ENCODE measurements at regions not wholly inside any gene's neighbourhood (a gene's known extent, or its start where the extent isn't known, plus 50 kb on each side); places are given as distances from the start of the nearest gene placed in this dataset.

DNA sequence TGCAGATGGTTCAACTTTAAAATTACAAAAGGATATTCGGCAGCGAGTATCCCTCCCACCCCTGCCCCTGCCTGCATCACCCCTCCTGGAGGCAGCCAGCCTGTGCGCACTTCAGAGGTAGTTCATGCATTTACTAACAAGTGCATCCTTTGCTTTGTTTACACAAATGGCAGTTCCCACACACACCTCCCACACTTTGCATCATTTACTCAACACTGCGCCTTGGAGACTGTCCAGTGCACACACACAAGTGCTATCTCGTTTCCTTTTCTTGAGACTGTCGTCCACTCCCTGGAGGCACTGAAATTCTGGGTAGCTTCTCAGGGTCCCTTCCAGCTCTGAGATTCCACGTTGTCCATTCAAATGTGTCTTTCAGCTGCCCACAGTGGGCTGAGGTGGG, 53.1 kb upstream of the VSX1 start:
- Histone ChIP-seq H3K27ac (no peak overlapping the region), H3K27me3 (no peaks in the 10 kb centered on the region), H3K9me3 (no peaks in the 10 kb centered on the region), H3K4me1 (peaks cover 23% of the 10 kb centered on the region), H3K36me3 (replicated peaks in 1 of 2; ENCODE audit: insufficient read depth in 1 of 2, low read depth in 2 of 2) (no peaks in the 10 kb centered on the region), H3K4me3 (no peak overlapping the region)
- 31 to 32% methylated on average over 6 to 7 of the region's 7 CpGs for WGBS, 2 donors
- intact Hi-C loops (cut with DNase I), result no loop called here
- ATAC-seq, result peak; percentile 14
- peak; percentile 45 to 85 (median 73) for DNase-seq
- TF ChIP-seq POLR2A (IDR thresholded peaks at IDR 0.05), result no peak
- TF ChIP-seq, protein P1, sequence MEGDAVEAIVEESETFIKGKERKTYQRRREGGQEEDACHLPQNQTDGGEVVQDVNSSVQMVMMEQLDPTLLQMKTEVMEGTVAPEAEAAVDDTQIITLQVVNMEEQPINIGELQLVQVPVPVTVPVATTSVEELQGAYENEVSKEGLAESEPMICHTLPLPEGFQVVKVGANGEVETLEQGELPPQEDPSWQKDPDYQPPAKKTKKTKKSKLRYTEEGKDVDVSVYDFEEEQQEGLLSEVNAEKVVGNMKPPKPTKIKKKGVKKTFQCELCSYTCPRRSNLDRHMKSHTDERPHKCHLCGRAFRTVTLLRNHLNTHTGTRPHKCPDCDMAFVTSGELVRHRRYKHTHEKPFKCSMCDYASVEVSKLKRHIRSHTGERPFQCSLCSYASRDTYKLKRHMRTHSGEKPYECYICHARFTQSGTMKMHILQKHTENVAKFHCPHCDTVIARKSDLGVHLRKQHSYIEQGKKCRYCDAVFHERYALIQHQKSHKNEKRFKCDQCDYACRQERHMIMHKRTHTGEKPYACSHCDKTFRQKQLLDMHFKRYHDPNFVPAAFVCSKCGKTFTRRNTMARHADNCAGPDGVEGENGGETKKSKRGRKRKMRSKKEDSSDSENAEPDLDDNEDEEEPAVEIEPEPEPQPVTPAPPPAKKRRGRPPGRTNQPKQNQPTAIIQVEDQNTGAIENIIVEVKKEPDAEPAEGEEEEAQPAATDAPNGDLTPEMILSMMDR (IDR thresholded peaks at IDR 0.05), result no peak

DNA sequence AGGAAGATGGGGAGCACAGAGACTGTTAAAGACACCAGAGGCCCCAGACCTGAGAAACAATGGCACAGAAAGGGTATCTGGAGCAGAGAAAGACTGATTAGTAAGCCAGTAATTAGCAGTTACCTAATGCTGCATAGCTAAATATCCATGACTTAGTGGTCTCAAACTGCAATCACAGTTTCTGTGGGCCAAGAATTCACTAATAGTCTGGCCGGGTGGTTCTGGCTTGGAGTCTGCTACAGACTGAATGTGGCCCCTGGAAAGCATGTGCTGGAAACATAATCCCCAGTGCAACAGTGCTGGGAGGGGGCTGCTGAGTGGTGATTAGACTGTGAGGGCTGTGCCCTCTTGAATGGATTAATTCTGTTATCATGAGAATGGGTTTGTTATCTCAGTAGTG, 54.1 kb upstream of the VSX1 start:
- H3K27ac ChIP-seq, result peak overlapping the region in 3 of 4 donors; percentile 4 to 56 (median 52)
- peaks cover 22% of the 10 kb centered on the region for H3K4me1 ChIP-seq
- intact Hi-C loops (cut with DNase I), result no loop called here
- no peak for TF ChIP-seq POLR2A (IDR thresholded peaks at IDR 0.05)
- TF ChIP-seq, protein P1 (IDR thresholded peaks at IDR 0.05), result no peak
- H3K9me3 ChIP-seq, result no peaks in the 10 kb centered on the region
- no peak overlapping the region for H3K4me3 ChIP-seq
- no peaks in the 10 kb centered on the region for H3K36me3 ChIP-seq (replicated peaks in 1 of 2; ENCODE audit: insufficient read depth in 1 of 2, low read depth in 2 of 2)
- DNase-seq, result no peak
- no peak for ATAC-seq
- 81 to 86% methylated on average over 1 of the region's 1 CpG for WGBS, 2 donors
- H3K27me3 ChIP-seq, result no peaks in the 10 kb centered on the region

DNA sequence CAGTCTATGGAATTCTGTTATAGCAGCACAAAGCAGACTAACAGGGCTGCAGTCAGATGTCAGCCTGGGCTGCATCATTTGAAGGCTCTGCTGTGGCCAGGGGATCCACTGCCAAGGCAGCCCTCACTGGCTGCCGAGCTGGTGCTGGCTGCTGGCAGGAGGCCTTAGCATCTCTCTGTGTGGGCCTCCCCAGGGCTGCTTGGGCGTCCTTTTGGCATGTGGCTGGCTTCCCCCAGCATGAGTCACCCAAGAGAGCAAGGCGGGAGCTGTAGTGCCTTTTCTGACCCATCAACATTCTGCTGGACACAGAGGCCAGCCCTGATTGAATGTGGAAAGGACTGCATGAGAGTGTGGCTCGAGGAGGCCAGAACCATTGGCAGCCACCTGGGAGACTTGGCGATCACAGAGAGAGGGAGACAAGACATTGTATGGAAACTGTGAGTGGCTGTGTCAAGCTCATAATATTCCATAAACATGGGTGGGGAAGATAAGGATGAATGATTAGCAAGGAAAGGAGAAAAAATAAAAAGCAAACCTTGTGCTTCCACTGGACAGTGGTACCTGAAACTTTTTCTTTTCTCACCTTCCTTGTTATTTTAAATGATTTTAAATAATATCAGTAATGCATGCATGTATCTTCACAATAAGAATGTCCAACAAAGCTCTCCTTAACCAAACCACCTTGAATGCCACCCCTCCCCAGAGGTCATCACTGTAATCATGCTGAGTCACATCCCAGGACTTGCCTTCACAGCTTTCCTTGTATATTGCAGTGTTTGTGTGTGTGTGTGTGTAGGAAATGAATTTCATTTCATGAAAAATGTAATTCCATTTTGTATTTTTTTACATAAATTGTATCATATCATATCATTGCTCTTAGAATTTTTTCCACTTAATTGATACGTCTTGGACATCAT, 55.0 kb upstream of the VSX1 start:
- DNase-seq, result peak; percentile 62 to 84 (median 74)
- intact Hi-C loops (cut with DNase I), result no loop called here
- H3K4me3 ChIP-seq, result no peak overlapping the region
- no peaks in the 10 kb centered on the region for H3K27me3 ChIP-seq
- 39 to 53% methylated on average over 4 to 6 of the region's 6 CpGs for WGBS, 2 donors
- ATAC-seq, result peak; percentile 93
- no peaks in the 10 kb centered on the region for H3K9me3 ChIP-seq
- H3K4me1 ChIP-seq, result peaks cover 22% of the 10 kb centered on the region
- peak in 1 of 3 donors; percentile 10 for TF ChIP-seq POLR2A (IDR thresholded peaks at IDR 0.05)
- TF ChIP-seq, protein P1 (IDR thresholded peaks at IDR 0.05), result no peak
- H3K36me3 ChIP-seq (replicated peaks in 1 of 2; ENCODE audit: insufficient read depth in 1 of 2, low read depth in 2 of 2), result no peaks in the 10 kb centered on the region
- H3K27ac ChIP-seq, result peak overlapping the region in 2 of 4 donors; percentile 52 to 56

DNA sequence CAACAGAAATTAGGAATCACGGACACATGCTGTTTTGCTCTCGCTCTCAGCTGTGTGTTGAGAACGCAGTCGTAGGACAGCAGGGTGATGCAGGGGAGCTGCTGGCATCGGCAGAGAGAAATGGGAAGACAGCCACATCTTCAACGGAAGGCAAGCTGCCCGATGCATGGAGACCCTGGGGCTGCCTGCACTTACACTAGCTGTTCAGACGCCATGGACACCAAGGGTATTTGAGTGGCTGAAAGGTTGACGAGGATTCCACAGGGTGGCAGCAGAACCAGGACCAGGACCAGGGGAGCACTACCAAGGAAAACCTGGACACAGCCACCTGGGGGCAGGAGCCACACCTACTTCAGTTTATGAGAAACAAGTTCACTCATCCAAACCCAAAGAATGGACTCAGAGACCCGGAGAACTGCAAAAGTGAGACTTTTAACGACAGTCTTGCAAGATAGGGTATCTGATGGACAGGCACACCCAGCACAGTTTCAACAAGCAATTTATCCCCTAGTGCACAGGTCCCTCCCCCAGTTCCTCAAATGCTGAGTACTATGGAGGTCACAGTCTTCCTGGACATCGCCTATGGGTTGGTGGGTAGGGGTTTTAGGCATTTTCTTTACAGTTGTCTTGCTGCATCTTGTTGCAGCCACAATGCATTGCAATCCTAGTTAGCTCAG, 56.3 kb upstream of the ENTPD6 start:
- H3K9me3 ChIP-seq, result no peaks in the 10 kb centered on the region
- no peaks in the 10 kb centered on the region for H3K36me3 ChIP-seq (replicated peaks in 1 of 2; ENCODE audit: insufficient read depth in 1 of 2, low read depth in 2 of 2)
- H3K27me3 ChIP-seq, result no peaks in the 10 kb centered on the region
- H3K4me3 ChIP-seq, result no peak overlapping the region
- 67 to 82% methylated on average over 12 of the region's 12 CpGs for WGBS, 2 donors
- TF ChIP-seq POLR2A (IDR thresholded peaks at IDR 0.05), result no peak
- TF ChIP-seq, protein P1 (IDR thresholded peaks at IDR 0.05), result peak in 4 of 7 experiments; percentile 16 to 49 (median 28)
- H3K4me1 ChIP-seq, result peaks cover 22% of the 10 kb centered on the region
- intact Hi-C loops (cut with DNase I), result no loop called here
- peak in 2 of 4 donors; percentile 31 to 32 for DNase-seq
- no peak for ATAC-seq
- no peak overlapping the region for H3K27ac ChIP-seq
